ENCODE measurements at regions not wholly inside any gene's neighbourhood (a gene's known extent, or its start where the extent isn't known, plus 50 kb on each side); places are given as distances from the start of the nearest gene placed in this dataset.

DNA sequence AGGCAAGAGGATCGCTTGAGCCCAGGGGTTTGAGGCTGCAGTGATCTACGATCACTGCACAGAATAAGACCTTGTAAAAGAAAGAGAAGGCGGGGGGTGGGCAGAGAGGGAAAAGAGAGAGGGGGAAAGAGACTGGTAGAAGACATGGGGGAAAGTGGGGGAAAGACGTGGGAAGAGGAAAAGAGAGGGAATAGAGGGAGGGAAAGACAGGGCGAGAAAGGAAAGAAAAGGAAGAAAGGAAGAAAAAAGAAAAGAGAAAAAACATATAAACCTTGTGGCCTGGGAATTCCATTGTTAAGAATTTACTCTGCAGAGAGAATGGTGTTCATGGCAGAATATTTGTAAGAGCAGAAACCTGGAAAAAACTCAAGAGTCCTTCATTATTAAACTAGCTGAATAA lies 120.4 kb downstream of the RMI2 start:
- DNase-seq: no peak
- Histone ChIP-seq H3K4me1 (no peaks in the 10 kb centered on the region), H3K36me3 (ENCODE audit: control insufficient read depth, insufficient read depth, low read length) (no peaks in the 10 kb centered on the region), H3K4me3 (ENCODE audit: low read depth, low read length) (no peak overlapping the region), H3K27me3 (replicated peaks; ENCODE audit: control insufficient read depth, insufficient read depth, low read length) (no peaks in the 10 kb centered on the region), H3K9me3 (no peaks in the 10 kb centered on the region)
- TF ChIP-seq, protein P1, sequence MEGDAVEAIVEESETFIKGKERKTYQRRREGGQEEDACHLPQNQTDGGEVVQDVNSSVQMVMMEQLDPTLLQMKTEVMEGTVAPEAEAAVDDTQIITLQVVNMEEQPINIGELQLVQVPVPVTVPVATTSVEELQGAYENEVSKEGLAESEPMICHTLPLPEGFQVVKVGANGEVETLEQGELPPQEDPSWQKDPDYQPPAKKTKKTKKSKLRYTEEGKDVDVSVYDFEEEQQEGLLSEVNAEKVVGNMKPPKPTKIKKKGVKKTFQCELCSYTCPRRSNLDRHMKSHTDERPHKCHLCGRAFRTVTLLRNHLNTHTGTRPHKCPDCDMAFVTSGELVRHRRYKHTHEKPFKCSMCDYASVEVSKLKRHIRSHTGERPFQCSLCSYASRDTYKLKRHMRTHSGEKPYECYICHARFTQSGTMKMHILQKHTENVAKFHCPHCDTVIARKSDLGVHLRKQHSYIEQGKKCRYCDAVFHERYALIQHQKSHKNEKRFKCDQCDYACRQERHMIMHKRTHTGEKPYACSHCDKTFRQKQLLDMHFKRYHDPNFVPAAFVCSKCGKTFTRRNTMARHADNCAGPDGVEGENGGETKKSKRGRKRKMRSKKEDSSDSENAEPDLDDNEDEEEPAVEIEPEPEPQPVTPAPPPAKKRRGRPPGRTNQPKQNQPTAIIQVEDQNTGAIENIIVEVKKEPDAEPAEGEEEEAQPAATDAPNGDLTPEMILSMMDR (IDR thresholded peaks at IDR 0.05; ENCODE audit: insufficient read depth in 1 of 2, low read depth in 1 of 2, low read length in 1 of 2, severe bottlenecking in 1 of 2, unreplicated experiment in 1 of 2): no peak
- ChIA-PET POLR2A (no interaction called here), CTCF (no interaction called here)
- intact Hi-C loops (cut with micrococcal nuclease; ENCODE audit: unreplicated experiment): no loop called here
- no TSS peak for BruUV-seq (replicated peaks)
- Mint-ChIP-seq H3K4me3 (ENCODE audit: unreplicated experiment) (no peak overlapping the region), H3K9me3 (ENCODE audit: unreplicated experiment) (no peaks in the 10 kb centered on the region), H3K27ac (ENCODE audit: unreplicated experiment) (no peak overlapping the region), H3K36me3 (ENCODE audit: insufficient read depth, unreplicated experiment) (no peaks in the 10 kb centered on the region), H3K27me3 (ENCODE audit: insufficient read depth, unreplicated experiment) (no peaks in the 10 kb centered on the region), H3K4me1 (ENCODE audit: low read depth, unreplicated experiment) (no peaks in the 10 kb centered on the region)

DNA sequence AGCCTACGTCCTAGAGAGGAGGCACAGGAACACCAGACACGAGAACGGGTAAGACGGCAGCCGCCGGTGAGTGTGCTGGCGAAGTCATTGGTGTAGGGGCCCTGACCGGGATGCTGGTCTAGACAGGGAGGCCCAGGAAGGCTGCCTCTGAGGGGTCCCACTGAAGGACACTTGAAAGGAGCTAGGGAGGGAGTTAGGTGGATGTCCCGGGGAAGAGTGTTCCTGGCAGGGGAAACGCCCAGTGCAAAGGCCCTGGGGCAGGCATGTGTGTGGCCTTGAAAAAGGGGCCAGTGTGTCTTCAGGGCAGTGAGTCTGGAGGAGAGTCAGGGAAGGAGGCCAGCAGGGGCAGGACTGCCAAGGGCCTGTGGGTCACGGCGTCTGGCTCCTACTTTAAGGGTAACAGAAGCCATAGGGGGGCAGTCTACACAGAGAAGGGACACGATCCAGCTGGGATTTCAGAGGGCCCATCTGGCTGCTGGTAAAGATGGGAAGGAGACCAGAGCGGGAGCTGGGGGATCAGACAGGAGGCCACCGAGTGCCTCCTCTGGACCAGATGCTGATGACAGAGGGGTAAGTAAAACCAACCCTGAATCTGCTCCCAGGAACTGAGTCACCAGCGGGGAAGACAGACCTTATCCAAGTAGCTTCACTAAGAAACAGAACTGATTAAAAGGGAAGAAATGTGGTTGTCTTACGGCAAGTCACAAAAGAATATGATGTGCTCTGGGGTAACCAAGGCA lies 115.9 kb downstream of the LITAF start:
- CTCF ChIA-PET: no interaction called here
- Mint-ChIP-seq H3K4me1 (ENCODE audit: low read depth, unreplicated experiment) (no peaks in the 10 kb centered on the region), H3K4me3 (ENCODE audit: unreplicated experiment) (no peak overlapping the region), H3K27me3 (ENCODE audit: insufficient read depth, unreplicated experiment) (no peaks in the 10 kb centered on the region), H3K27ac (ENCODE audit: unreplicated experiment) (no peak overlapping the region), H3K9me3 (ENCODE audit: unreplicated experiment) (no peaks in the 10 kb centered on the region), H3K36me3 (ENCODE audit: insufficient read depth, unreplicated experiment) (no peaks in the 10 kb centered on the region)
- no peaks in the 10 kb centered on the region for H3K9me3 ChIP-seq
- TF ChIP-seq, protein P1 (IDR thresholded peaks at IDR 0.05; ENCODE audit: insufficient read depth in 1 of 2, low read depth in 1 of 2, low read length in 1 of 2, severe bottlenecking in 1 of 2, unreplicated experiment in 1 of 2): no peak
- H3K27me3 ChIP-seq (replicated peaks; ENCODE audit: control insufficient read depth, insufficient read depth, low read length): no peaks in the 10 kb centered on the region
- intact Hi-C loops (cut with micrococcal nuclease; ENCODE audit: unreplicated experiment): no loop called here
- H3K36me3 ChIP-seq (ENCODE audit: control insufficient read depth, insufficient read depth, low read length): no peaks in the 10 kb centered on the region
- POLR2A ChIA-PET: no interaction called here
- H3K4me3 ChIP-seq (ENCODE audit: low read depth, low read length): no peak overlapping the region
- BruUV-seq (replicated peaks): no TSS peak
- H3K4me1 ChIP-seq: peaks cover 12% of the 10 kb centered on the region
- no peak for DNase-seq

DNA sequence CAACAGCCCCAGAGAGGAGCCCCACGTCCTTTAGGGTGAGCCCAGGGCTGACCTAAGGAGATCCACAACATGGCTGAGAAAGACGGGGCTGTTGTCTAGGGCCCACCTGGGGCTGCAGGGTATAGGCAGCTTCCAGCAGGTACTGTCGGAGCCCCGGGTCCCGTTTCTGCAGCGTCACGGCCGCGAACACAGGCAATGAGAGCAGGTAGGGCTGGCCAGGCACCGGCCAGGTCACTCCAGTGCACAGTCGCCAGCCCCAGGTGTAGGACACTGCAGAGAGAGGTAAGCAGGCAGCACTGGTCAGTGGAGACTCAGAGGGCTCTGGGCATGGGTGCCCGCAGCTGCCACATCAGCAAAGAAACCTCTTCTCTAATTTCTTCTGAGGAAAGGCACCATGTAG lies 115.2 kb downstream of the LITAF start:
- intact Hi-C loops (cut with micrococcal nuclease; ENCODE audit: unreplicated experiment): no loop called here
- ChIA-PET CTCF (no interaction called here), POLR2A (no interaction called here)
- Mint-ChIP-seq H3K4me3 (ENCODE audit: unreplicated experiment) (no peak overlapping the region), H3K4me1 (ENCODE audit: low read depth, unreplicated experiment) (no peaks in the 10 kb centered on the region), H3K9me3 (ENCODE audit: unreplicated experiment) (no peaks in the 10 kb centered on the region), H3K27me3 (ENCODE audit: insufficient read depth, unreplicated experiment) (no peaks in the 10 kb centered on the region), H3K36me3 (ENCODE audit: insufficient read depth, unreplicated experiment) (no peaks in the 10 kb centered on the region), H3K27ac (ENCODE audit: unreplicated experiment) (no peak overlapping the region)
- H3K4me3 ChIP-seq (ENCODE audit: low read depth, low read length): no peak overlapping the region
- H3K9me3 ChIP-seq: no peaks in the 10 kb centered on the region
- BruUV-seq (replicated peaks): no TSS peak
- no peak for DNase-seq
- no peaks in the 10 kb centered on the region for H3K36me3 ChIP-seq (ENCODE audit: control insufficient read depth, insufficient read depth, low read length)
- H3K4me1 ChIP-seq: peaks cover 12% of the 10 kb centered on the region
- no peaks in the 10 kb centered on the region for H3K27me3 ChIP-seq (replicated peaks; ENCODE audit: control insufficient read depth, insufficient read depth, low read length)
- TF ChIP-seq, protein P1 (IDR thresholded peaks at IDR 0.05; ENCODE audit: insufficient read depth in 1 of 2, low read depth in 1 of 2, low read length in 1 of 2, severe bottlenecking in 1 of 2, unreplicated experiment in 1 of 2): no peak
